ENCODE measurements at regions not wholly inside any gene's neighbourhood (a gene's known extent, or its start where the extent isn't known, plus 50 kb on each side); places are given as distances from the start of the nearest gene placed in this dataset.

DNA sequence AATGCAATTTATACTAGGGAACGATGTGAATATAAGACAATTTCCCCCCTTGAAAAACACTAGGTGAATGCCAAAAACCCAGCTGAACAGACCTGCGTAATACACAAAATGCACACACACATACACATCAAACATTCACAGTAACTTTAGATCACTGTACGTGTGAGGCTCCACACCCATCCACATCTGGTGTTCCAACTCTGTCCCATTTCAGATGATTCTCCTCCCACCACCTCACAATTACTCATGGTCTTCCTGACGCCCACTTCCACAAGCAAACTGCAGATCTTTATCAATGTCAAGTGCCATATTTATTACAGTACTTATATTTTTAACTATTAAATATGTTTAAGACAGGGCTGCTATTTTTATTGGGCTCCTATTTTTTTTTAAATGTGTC lies 57.8 kb upstream of the TENM4 start:
- ATAC-seq (ENCODE audit: low FRiP score in 2 of 2) (no peak), DNase-seq (no peak)
- H3K27me3 ChIP-seq: no peaks in the 10 kb centered on the region
- H3K4me3 ChIP-seq: no peak overlapping the region
- no peaks in the 10 kb centered on the region for H3K36me3 ChIP-seq
- H3K9me3 ChIP-seq: no peaks in the 10 kb centered on the region
- TF ChIP-seq POLR2AphosphoS5 (IDR thresholded peaks at IDR 0.05): no peak
- TF ChIP-seq, protein P1, sequence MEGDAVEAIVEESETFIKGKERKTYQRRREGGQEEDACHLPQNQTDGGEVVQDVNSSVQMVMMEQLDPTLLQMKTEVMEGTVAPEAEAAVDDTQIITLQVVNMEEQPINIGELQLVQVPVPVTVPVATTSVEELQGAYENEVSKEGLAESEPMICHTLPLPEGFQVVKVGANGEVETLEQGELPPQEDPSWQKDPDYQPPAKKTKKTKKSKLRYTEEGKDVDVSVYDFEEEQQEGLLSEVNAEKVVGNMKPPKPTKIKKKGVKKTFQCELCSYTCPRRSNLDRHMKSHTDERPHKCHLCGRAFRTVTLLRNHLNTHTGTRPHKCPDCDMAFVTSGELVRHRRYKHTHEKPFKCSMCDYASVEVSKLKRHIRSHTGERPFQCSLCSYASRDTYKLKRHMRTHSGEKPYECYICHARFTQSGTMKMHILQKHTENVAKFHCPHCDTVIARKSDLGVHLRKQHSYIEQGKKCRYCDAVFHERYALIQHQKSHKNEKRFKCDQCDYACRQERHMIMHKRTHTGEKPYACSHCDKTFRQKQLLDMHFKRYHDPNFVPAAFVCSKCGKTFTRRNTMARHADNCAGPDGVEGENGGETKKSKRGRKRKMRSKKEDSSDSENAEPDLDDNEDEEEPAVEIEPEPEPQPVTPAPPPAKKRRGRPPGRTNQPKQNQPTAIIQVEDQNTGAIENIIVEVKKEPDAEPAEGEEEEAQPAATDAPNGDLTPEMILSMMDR (IDR thresholded peaks at IDR 0.05): no peak
- no peak for TF ChIP-seq POLR2A (IDR thresholded peaks at IDR 0.05)
- no peak for TF ChIP-seq EP300 (IDR thresholded peaks at IDR 0.05)
- H3K27ac ChIP-seq: no peak overlapping the region
- 49 to 61% methylated on average over 4 of the region's 4 CpGs for WGBS, 2 donors
- H3K4me1 ChIP-seq: no peaks in the 10 kb centered on the region

DNA sequence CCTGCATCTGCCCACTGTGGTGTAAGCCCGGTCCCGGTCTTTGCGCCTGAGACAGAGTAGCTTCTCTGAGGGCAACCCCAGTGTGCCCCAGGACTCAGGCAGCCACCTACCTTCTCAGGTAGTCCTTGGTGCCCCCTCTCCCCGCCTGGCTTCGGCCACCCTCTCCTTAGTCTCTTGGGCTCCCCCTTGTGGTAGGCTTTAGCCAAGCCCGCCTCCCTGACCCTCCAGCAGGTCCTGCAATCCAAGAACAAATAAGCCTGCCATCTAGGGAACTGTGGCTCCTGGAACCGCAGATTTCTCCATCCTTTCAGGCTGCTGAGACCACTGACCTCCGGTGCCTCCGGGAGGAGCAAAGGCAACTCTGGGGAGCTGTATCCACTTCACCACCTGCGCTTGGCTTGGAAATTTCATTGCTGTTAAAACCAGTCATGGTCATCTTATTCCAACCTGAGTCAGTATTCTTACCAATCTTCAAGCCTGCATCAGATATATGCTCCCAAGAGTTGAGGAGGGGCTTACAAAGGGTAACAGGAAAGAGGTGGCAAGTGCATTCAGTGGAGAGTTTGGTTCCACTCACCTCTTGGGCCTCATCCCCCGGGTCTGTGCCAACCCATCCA lies 52.8 kb upstream of the TENM4 start:
- peak; percentile 3 to 58 for DNase-seq
- TF ChIP-seq EP300 (IDR thresholded peaks at IDR 0.05): no peak
- TF ChIP-seq, protein P1 (IDR thresholded peaks at IDR 0.05): peak; percentile 63 to 75 (median 74)
- Histone ChIP-seq H3K36me3 (no peaks in the 10 kb centered on the region), H3K27me3 (no peaks in the 10 kb centered on the region), H3K4me1 (no peaks in the 10 kb centered on the region), H3K27ac (no peak overlapping the region), H3K4me3 (no peak overlapping the region), H3K9me3 (no peaks in the 10 kb centered on the region)
- peak; percentile 80 to 89 for ATAC-seq (ENCODE audit: low FRiP score in 2 of 2)
- whole genome bisulfite sequencing, 2 donors: 29 to 31% methylated on average over 10 to 11 of the region's 11 CpGs

DNA sequence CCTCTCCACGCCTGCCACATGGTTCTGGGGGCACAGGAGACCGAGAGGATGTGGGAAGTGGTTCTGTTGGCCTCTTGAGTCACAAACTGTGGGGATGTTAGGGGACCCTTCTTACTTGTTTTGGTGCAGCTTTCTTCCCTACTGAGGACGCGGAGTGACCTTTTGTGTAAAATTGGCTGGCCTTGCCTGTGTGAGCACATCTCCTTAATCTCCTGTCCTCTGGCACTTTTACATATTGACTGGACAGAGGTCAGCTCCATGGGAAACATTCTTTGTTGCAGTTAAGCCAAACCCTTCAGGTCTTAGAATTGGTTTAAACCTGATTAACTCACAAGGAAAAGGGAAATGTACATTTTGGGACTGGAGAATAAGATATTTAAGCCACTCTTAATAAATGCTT lies 51.2 kb upstream of the TENM4 start:
- Histone ChIP-seq H3K4me3 (no peak overlapping the region), H3K27ac (no peak overlapping the region), H3K4me1 (no peaks in the 10 kb centered on the region), H3K36me3 (no peaks in the 10 kb centered on the region), H3K9me3 (no peaks in the 10 kb centered on the region), H3K27me3 (no peaks in the 10 kb centered on the region)
- DNase-seq: no peak
- WGBS, 2 donors: 81 to 82% methylated on average over 4 of the region's 4 CpGs
- no peak for TF ChIP-seq EP300 (IDR thresholded peaks at IDR 0.05)
- TF ChIP-seq, protein P1 (IDR thresholded peaks at IDR 0.05): no peak
- no peak for TF ChIP-seq POLR2A (IDR thresholded peaks at IDR 0.05)
- no peak for TF ChIP-seq POLR2AphosphoS5 (IDR thresholded peaks at IDR 0.05)
- ATAC-seq (ENCODE audit: low FRiP score in 2 of 2): no peak

Small RNA genes in the stretch of these regions (small RNA-seq; reads per million reads assigned to genes)
- 0 reads per million in 4 donors for gene AP002802.2
- gene MIR4300: 0 reads per million in 4 donors
- 0 reads per million in 4 donors for gene MTND4LP18
- 0 reads per million in 4 donors for gene RNU6-544P
